ENCODE measurements at regions not wholly inside any gene's neighbourhood (a gene's known extent, or its start where the extent isn't known, plus 50 kb on each side); places are given as distances from the start of the nearest gene placed in this dataset.

GRCh38 chr14:100988011-100988410 lies 84.5 kb upstream of the RTL1 start:
- TF ChIP-seq CTCF (IDR thresholded peaks at IDR 0.05; ENCODE audit: low read length), result no peak
- TF ChIP-seq EZH2 (optimal IDR thresholded peaks at IDR 0.05; ENCODE audit: low read depth, low read length), result no peak

All from MM.1S (cell line).